Inferior parietal cortex (tissue), 1 donor: ENCODE measurements at regions not wholly inside any gene's neighbourhood (a gene's known extent, or its start where the extent isn't known, plus 50 kb on each side); places are given as distances from the start of the nearest gene placed in this dataset.
"Not testable (repeated sequence)": the region's sequence is repeated elsewhere in the genome, so short reads cannot be mapped to it uniquely, and the experiment has no call there.

Experiments used
- DNase-seq: peaks from one replicate; pipeline ENCODE4 v3.0.0-alpha.2; 2016; ENCODE audit errors: extremely low spot score

DNA sequence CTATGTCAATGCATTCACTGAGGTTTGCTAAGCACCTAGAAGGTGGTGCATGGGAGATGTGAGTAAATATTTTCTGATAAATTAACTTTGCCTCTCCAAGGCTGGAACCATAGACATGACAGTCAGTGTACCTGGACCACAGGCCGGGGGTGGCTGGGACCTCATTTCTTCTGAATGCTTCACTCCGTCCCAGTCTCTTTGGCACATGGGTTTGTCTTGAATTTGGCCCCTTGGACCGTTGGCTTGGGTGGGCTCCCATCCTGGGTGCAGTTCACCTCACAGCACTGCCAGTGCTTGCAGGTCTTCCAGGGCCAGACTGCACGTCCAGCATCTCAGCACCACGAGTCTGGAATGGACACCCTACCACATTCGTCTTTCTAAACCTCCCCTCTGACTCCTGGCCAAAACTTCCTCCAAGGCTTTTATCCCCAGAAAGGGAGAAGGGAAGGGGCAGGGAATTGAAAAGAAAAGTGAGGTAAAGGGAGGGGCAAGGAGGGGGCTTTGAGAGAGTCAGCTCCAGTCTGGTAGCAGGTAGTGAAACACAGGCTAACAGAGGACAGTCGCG, 267.8 kb downstream of the MED10 start:
- no peak for DNase-seq

DNA sequence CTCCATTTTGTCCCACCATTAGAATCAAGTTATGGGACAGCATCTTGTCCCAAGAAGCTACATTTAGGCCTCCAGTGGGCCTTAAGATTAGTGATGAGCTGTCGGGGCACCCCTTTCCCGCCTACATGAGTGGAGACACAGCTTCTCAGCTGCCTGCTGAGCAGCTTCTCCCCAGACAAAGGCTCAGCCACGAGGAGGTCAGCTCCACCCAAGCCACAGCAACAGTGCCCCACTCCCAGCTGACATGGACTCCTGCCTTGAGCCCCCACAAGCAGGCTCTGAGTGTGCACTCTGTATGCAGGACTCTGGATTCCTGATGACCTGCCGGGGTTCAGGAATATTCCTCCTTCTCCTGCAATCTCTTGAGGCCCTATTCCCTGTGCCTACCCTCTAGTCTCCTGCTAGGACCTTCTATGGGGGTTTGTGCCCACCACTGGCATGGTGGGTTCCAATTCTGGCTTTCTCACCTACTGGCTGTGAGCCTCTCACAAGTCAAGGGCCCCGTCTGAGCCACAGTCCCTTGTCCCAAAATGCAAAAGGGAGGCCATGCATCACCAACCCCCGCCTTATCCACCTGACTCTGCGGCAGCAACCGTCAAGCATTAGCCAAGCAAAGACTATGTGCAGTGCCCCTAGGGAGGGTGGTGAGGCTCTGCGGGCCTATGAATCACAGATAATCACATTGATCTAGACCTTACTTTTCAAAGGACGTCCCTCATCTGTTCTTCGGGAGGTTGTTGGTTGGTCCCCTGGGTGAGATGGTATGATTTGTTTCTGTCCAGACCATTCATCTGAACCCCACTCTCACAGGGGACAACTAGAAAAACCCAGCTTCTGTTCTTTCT, 269.1 kb downstream of the MED10 start:
- DNase-seq, result no peak

- DNase-seq, result no peak
Measured at GRCh38 chr5:6108540-6108848, 269.9 kb downstream of the MED10 start.

- DNase-seq, result no peak
Measured at GRCh38 chr5:6107675-6108539, 270.4 kb downstream of the MED10 start.

GRCh38 chr5:6106756-6107155, 271.6 kb downstream of the MED10 start:
- no peak for DNase-seq

- DNase-seq, result no peak
Measured at GRCh38 chr5:6105320-6105719, 273.0 kb downstream of the MED10 start.

DNA sequence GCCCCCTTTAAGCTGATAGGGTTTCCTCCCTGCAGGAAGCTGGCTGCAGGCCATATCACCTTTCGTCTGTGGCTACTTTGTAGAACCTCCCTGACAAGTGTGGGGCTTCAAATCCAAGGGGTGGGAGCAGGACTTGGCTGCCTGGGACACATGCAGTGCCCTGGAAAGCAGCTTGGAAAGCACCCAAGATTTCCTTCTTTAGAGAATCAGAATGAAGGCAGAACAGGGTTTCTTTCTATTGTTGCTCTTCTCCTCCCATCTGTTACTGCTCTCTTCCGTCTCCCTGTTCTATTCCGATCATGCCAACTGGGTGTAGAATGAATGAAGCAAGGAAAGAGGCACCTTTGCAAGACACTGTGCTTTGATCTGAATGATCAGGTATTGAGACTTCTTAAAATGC, 282.2 kb downstream of the MED10 start:
- no peak for DNase-seq

- not testable (repeated sequence) for DNase-seq
Measured at GRCh38 chr5:6094180-6094579, 284.2 kb downstream of the MED10 start.

DNA sequence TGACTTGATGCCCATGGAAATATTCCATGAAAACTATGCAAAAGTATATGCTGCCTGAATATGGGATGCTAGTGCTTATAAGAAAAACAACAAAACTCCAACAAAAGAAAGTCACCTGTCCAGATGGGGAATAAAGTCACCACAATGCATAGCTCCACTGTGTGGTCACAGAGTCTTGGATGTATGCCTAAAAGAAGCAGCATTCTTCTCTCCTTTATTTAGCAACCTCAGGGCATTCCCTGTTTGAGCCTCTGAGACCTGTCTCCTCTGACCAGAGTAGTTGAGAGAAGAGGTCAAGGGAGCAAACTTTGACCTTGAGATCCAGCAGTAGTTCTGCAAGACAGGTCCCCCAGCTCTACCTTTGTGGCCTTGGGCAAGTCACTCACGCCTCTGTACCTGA, 287.5 kb downstream of the MED10 start:
- DNase-seq, result no peak

GRCh38 chr5:6090079-6090654, 288.2 kb downstream of the MED10 start:
- no peak for DNase-seq

GRCh38 chr5:6088706-6089105, 289.6 kb downstream of the MED10 start:
- no peak for DNase-seq

- no peak for DNase-seq
Measured at GRCh38 chr5:6087576-6087975, 290.8 kb downstream of the MED10 start.

DNA sequence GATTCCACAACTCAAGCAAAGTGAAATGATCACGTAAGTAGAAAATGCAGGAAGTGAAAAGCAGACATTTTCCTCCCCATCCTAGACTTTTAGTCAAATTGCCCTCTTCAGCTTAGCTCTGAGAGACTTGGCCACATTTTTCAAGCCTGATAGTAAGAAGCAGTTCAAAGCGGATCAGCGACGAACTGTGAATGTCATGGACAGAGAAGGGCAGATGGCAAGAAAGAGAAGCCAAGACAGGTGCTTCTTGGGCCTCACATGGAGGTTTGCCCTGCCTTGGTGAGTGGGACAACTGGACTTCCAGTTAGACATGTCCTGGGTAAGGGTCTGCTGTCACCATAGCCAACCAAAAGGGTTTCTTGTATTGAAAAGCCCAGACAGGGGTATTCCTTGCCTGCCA, 291.5 kb downstream of the MED10 start:
- no peak for DNase-seq

- no peak for DNase-seq
Measured at GRCh38 chr5:6085341-6085860, 292.9 kb downstream of the MED10 start.

GRCh38 chr5:6084836-6085235, 293.5 kb downstream of the MED10 start:
- DNase-seq, result no peak

GRCh38 chr5:6084376-6084775, 294.0 kb downstream of the MED10 start:
- peak; percentile 20 for DNase-seq

GRCh38 chr5:6083311-6083978, 294.9 kb downstream of the MED10 start:
- no peak for DNase-seq

- DNase-seq, result no peak
Measured at GRCh38 chr5:6082685-6083084, 295.7 kb downstream of the MED10 start.

DNA sequence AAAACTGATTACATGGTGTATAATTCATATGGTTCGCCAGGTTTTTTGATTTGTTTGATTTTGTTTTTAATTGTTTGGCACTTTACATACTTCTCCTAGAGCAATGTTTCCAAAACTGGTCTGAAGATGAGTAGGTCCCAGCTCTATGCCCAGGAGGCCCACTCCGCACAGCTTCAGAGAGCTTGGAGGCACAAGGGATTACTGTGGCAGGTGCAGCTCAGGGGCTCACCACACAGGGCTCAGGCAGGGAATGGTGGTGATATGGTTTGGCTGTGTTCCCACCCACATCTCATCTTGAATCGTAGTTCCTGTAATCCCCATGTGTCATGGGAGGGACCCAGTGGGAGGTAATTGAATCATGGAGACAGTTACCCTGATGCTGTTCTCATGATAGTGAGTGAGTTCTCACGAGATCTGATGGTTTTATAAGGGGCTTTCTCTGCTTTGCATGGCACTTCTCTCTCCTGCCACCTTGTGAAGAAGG, 296.6 kb downstream of the MED10 start:
- no peak for DNase-seq

DNA sequence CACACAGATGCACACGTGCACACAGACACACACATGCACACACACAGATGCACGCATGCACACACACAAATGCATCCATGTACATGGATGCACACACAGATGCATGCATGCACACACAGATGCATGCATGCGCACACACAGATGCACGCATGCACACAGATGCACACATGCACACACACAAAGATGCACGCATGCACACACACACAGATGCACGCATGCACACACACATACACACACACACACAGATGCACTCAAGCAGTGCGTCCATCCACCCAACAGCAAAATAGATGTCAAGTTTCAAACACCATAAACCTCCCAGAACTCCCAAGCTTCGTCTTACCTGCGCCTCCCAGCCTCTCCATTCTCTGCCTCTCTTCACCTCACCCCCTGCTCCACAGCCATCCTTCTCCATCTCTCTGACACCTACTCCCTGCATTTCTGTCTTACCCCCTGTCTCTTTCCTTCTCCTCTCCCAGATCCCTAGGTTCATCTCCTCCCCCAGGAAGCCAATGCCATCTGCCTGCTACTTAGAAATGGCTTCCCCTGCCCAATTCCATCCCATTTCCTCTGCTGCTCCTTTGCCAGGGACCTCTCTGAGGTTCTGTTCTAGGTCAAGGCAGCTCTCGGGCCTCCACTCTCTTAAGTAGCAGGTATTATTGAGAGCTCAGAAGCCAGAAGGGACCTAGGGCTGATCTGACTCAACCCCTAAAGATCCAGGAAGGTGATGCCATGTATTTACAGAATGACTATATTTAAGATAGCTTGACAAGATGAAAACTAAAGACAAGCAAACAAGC, 297.2 kb downstream of the MED10 start:
- DNase-seq, result no peak

- no peak for DNase-seq
Measured at GRCh38 chr5:6080436-6080835, 297.9 kb downstream of the MED10 start.
